ENCODE measurements at regions not wholly inside any gene's neighbourhood (a gene's known extent, or its start where the extent isn't known, plus 50 kb on each side); places are given as distances from the start of the nearest gene placed in this dataset.

DNA sequence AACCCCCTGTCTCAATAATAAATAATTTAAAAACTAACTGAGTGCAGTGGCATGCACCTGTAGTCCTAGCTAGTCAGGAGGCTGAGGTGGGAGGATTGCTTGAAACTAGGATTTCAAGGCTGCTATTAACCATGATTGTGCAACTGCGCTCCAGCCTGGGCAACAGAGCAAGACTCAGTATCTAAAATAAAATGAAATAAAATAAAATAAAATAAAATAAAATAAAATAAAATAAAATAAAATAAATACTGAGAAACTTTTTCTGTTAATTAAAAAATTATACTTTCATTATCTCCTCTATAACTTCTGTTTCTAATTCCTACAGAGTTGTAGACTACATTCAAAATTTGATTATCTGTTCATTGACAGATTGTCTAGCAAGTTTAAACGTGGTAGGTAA is 999.4 kb downstream of the ANKRD7 start:
- DNase-seq (no peak), ATAC-seq (ENCODE audit: insufficient read depth, low FRiP score) (no peak)
- 68 to 69% methylated on average over 2 of the region's 2 CpGs for WGBS, 2 donors
- Histone ChIP-seq H3K9ac (ENCODE audit: insufficient read depth in 1 of 2, low read length in 2 of 2) (no peak overlapping the region), H3K9me3 (ENCODE audit: control insufficient read depth in 4 of 4, insufficient read depth in 3 of 4, low read length in 3 of 4) (peaks cover 0 to 7% (median 0%) of the 10 kb centered on the region in 4 donors), H3K27me3 (ENCODE audit: control insufficient read depth in 3 of 3, insufficient read depth in 3 of 3, low read length in 2 of 3) (no peaks in the 10 kb centered on the region), H3K36me3 (ENCODE audit: control insufficient read depth in 4 of 4, insufficient read depth in 4 of 4, low read length in 4 of 4) (no peaks in the 10 kb centered on the region), H3K4me1 (ENCODE audit: control insufficient read depth in 5 of 5, insufficient read depth in 5 of 5, low read length in 5 of 5) (no peaks in the 10 kb centered on the region), H3K27ac (ENCODE audit: low read depth in 1 of 2, low read length in 1 of 2) (no peak overlapping the region), H3K4me3 (no peak overlapping the region)
- TF ChIP-seq, protein P1, sequence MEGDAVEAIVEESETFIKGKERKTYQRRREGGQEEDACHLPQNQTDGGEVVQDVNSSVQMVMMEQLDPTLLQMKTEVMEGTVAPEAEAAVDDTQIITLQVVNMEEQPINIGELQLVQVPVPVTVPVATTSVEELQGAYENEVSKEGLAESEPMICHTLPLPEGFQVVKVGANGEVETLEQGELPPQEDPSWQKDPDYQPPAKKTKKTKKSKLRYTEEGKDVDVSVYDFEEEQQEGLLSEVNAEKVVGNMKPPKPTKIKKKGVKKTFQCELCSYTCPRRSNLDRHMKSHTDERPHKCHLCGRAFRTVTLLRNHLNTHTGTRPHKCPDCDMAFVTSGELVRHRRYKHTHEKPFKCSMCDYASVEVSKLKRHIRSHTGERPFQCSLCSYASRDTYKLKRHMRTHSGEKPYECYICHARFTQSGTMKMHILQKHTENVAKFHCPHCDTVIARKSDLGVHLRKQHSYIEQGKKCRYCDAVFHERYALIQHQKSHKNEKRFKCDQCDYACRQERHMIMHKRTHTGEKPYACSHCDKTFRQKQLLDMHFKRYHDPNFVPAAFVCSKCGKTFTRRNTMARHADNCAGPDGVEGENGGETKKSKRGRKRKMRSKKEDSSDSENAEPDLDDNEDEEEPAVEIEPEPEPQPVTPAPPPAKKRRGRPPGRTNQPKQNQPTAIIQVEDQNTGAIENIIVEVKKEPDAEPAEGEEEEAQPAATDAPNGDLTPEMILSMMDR (IDR thresholded peaks at IDR 0.05; ENCODE audit: control extremely low read depth, extremely low read depth), result no peak

DNA sequence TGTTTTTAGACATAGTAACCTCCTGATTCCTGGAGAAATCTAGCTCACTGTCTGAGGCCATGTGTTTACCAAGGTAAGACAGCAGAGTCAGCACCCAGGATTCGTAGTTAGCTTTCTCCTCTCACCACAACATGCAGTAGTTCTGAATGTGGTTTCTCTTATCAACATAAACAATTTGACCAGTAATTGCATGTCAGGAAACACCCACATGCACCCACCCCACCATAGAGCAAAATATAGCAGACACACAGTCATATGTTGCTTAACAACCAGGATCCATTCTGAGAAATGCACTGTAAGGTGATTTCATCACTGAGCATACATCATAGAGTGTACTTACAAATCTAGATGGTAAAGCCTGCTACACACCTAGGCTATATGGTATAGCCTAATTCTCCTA is 1004.0 kb downstream of the ANKRD7 start:
- H3K36me3 ChIP-seq (ENCODE audit: control insufficient read depth in 4 of 4, insufficient read depth in 4 of 4, low read length in 4 of 4), result no peaks in the 10 kb centered on the region
- ATAC-seq (ENCODE audit: insufficient read depth, low FRiP score) (no peak), DNase-seq (no peak)
- no peak overlapping the region for H3K27ac ChIP-seq (ENCODE audit: low read depth in 1 of 2, low read length in 1 of 2)
- no peaks in the 10 kb centered on the region for H3K4me1 ChIP-seq (ENCODE audit: control insufficient read depth in 5 of 5, insufficient read depth in 5 of 5, low read length in 5 of 5)
- TF ChIP-seq, protein P1 (IDR thresholded peaks at IDR 0.05; ENCODE audit: control extremely low read depth, extremely low read depth), result no peak
- H3K9me3 ChIP-seq (ENCODE audit: control insufficient read depth in 4 of 4, insufficient read depth in 3 of 4, low read length in 3 of 4), result no peaks in the 10 kb centered on the region
- no peak overlapping the region for H3K4me3 ChIP-seq
- no peaks in the 10 kb centered on the region for H3K27me3 ChIP-seq (ENCODE audit: control insufficient read depth in 3 of 3, insufficient read depth in 3 of 3, low read length in 2 of 3)
- no peak overlapping the region for H3K9ac ChIP-seq (ENCODE audit: insufficient read depth in 1 of 2, low read length in 2 of 2)
- 81% methylated on average over 1 of the region's 1 CpG for WGBS, 2 donors

DNA sequence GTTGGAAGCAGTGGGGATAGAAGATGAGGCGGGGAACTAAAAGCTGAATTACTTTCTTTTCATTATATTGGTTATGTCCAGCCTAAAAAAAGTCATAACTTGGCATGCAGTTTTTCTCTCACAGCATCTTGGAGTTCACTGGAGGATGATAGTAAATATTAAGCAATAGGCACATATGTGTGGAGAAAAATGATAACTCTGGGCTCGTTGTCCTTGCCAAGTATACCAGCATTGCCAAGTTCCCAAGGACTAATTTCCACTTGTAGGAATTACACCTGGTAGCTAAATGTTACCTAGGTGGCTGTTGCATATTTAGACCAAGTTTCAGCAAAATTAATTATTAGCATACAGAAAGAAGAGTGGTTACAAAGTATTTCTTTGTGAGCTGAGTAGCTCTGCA is 1007.6 kb downstream of the ANKRD7 start:
- no peak overlapping the region for H3K27ac ChIP-seq (ENCODE audit: low read depth in 1 of 2, low read length in 1 of 2)
- TF ChIP-seq, protein P1 (IDR thresholded peaks at IDR 0.05; ENCODE audit: control extremely low read depth, extremely low read depth), result no peak
- H3K4me1 ChIP-seq (ENCODE audit: control insufficient read depth in 5 of 5, insufficient read depth in 5 of 5, low read length in 5 of 5), result no peaks in the 10 kb centered on the region
- H3K4me3 ChIP-seq, result no peak overlapping the region
- DNase-seq (peak in 1 of 3 donors; percentile 2), ATAC-seq (ENCODE audit: insufficient read depth, low FRiP score) (no peak)
- H3K27me3 ChIP-seq (ENCODE audit: control insufficient read depth in 3 of 3, insufficient read depth in 3 of 3, low read length in 2 of 3), result no peaks in the 10 kb centered on the region
- 70 to 78% methylated on average over 2 of the region's 2 CpGs for WGBS, 2 donors
- H3K9ac ChIP-seq (ENCODE audit: insufficient read depth in 1 of 2, low read length in 2 of 2), result no peak overlapping the region
- no peaks in the 10 kb centered on the region for H3K9me3 ChIP-seq (ENCODE audit: control insufficient read depth in 4 of 4, insufficient read depth in 3 of 4, low read length in 3 of 4)
- no peaks in the 10 kb centered on the region for H3K36me3 ChIP-seq (ENCODE audit: control insufficient read depth in 4 of 4, insufficient read depth in 4 of 4, low read length in 4 of 4)

DNA sequence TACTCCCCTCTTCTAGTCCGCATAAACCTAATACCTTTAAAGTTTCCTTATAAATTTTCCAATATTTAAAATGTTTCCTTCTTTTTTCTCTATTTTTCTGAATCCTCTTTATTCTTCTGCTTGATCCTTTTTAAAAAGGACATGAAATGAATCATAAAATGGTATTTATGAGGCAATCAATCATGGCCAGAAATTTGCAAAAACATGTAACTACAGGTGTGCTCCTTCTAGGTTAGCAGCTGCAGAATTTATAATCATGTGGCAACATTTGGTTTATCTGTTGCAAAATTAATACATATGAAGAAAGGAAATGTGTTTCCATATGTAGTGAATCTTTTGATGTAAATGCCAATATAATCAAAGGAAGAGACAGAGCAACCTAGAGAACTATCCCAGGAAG is 1008.5 kb downstream of the ANKRD7 start:
- Histone ChIP-seq H3K27ac (ENCODE audit: low read depth in 1 of 2, low read length in 1 of 2) (no peak overlapping the region), H3K9me3 (ENCODE audit: control insufficient read depth in 4 of 4, insufficient read depth in 3 of 4, low read length in 3 of 4) (no peaks in the 10 kb centered on the region), H3K27me3 (ENCODE audit: control insufficient read depth in 3 of 3, insufficient read depth in 3 of 3, low read length in 2 of 3) (no peaks in the 10 kb centered on the region), H3K36me3 (ENCODE audit: control insufficient read depth in 4 of 4, insufficient read depth in 4 of 4, low read length in 4 of 4) (no peaks in the 10 kb centered on the region), H3K9ac (ENCODE audit: insufficient read depth in 1 of 2, low read length in 2 of 2) (no peak overlapping the region), H3K4me1 (ENCODE audit: control insufficient read depth in 5 of 5, insufficient read depth in 5 of 5, low read length in 5 of 5) (no peaks in the 10 kb centered on the region), H3K4me3 (no peak overlapping the region)
- TF ChIP-seq, protein P1 (IDR thresholded peaks at IDR 0.05; ENCODE audit: control extremely low read depth, extremely low read depth), result no peak
- 92 to 93% methylated on average over 1 of the region's 1 CpG for WGBS, 2 donors
- DNase-seq, result no peak
- ATAC-seq (ENCODE audit: insufficient read depth, low FRiP score), result no peak
